GM10266 (cell line): ENCODE measurements at regions not wholly inside any gene's neighbourhood (a gene's known extent, or its start where the extent isn't known, plus 50 kb on each side); places are given as distances from the start of the nearest gene placed in this dataset.
"Not testable (repeated sequence)": the region's sequence is repeated elsewhere in the genome, so short reads cannot be mapped to it uniquely, and the experiment has no call there.

Experiments
- DNase-seq: peaks from one replicate; pipeline ENCODE4 v3.0.0; 2012; ENCODE audit errors: extremely low spot score
- CTCF ChIP-seq: IDR thresholded peaks from 2 replicates; pipeline ENCODE4 v1.5.1; 2012; ENCODE audit warnings: mild to moderate bottlenecking, low read depth; ENCODE audit not compliant: control insufficient read depth, insufficient read depth; ENCODE audit errors: missing control alignments

- TF ChIP-seq CTCF, result no peak
- DNase-seq, result no peak
Measured at GRCh38 chr9:1922026-1922425, 93.1 kb upstream of the SMARCA2 start.

GRCh38 chr9:1927546-1927945 lies 87.6 kb upstream of the SMARCA2 start:
- DNase-seq, result no peak
- no peak for TF ChIP-seq CTCF

- no peak for TF ChIP-seq CTCF
- no peak for DNase-seq
Measured at GRCh38 chr9:1929134-1929533, 86.0 kb upstream of the SMARCA2 start.

- no peak for TF ChIP-seq CTCF
- peak; percentile 29 for DNase-seq
Measured at GRCh38 chr9:1929722-1930244, 85.4 kb upstream of the SMARCA2 start.

GRCh38 chr9:1930245-1930736 lies 84.9 kb upstream of the SMARCA2 start:
- not testable (repeated sequence) for DNase-seq

- peak; percentile 18 for DNase-seq
- TF ChIP-seq CTCF, result no peak
Measured at GRCh38 chr9:1938135-1938534, 77.0 kb upstream of the SMARCA2 start.

- no peak for TF ChIP-seq CTCF
- DNase-seq, result peak; percentile 32
Measured at GRCh38 chr9:1938675-1939170, 76.4 kb upstream of the SMARCA2 start.

- no peak for TF ChIP-seq CTCF
- DNase-seq, result peak; percentile 10
Measured at GRCh38 chr9:1939466-1939865, 75.7 kb upstream of the SMARCA2 start.
